ENCODE measurements at regions not wholly inside any gene's neighbourhood (a gene's known extent, or its start where the extent isn't known, plus 50 kb on each side); places are given as distances from the start of the nearest gene placed in this dataset.
"Not testable (repeated sequence)": the region's sequence is repeated elsewhere in the genome, so short reads cannot be mapped to it uniquely, and the experiment has no call there.

DNA sequence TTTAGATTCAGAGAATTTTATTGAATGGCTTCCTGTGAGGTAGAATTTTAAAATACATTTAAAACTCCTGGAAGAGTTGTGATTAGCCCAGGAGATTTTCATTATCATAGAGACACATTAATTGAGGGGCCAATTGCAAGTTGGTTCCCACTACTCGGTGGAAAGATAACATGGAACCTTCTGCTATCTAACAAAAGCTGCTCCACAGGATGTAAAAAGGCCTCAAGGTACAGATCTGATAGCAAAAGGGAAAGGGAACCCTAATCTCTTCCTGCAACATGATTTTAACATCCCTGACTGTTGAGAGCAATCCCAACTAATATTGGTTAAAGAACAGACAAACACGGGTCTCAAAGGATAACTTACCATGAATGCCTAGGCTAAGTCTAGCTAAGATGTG, 312.3 kb downstream of the TUBA3C start:
- H3K79me2 ChIP-seq (ENCODE audit: insufficient read depth, low read depth, low read length); H3K4me2 ChIP-seq (ENCODE audit: low read length); H3K9me2 ChIP-seq (ENCODE audit: insufficient read depth, low read length); BruUV-seq (replicated peaks); H3K4me1 ChIP-seq (ENCODE audit: insufficient read depth, low read length, poor library complexity, severe bottlenecking); H3K27ac ChIP-seq (ENCODE audit: low read depth, low read length, poor library complexity, severe bottlenecking); DNase-seq (ENCODE audit: low spot score); POLR2A ChIA-PET; H2AFZ ChIP-seq (ENCODE audit: low read length); H3K4me3 ChIP-seq (ENCODE audit: low read depth, low read length, poor library complexity, severe bottlenecking); CTCF ChIA-PET (ENCODE audit: unreplicated experiment); H3K36me3 ChIP-seq (ENCODE audit: insufficient read depth, low read length); H4K20me1 ChIP-seq (ENCODE audit: insufficient read depth, low read length); intact Hi-C loops (cut with micrococcal nuclease; ENCODE audit: unreplicated experiment); H3K9me3 ChIP-seq (ENCODE audit: low read length): not testable (repeated sequence)

DNA sequence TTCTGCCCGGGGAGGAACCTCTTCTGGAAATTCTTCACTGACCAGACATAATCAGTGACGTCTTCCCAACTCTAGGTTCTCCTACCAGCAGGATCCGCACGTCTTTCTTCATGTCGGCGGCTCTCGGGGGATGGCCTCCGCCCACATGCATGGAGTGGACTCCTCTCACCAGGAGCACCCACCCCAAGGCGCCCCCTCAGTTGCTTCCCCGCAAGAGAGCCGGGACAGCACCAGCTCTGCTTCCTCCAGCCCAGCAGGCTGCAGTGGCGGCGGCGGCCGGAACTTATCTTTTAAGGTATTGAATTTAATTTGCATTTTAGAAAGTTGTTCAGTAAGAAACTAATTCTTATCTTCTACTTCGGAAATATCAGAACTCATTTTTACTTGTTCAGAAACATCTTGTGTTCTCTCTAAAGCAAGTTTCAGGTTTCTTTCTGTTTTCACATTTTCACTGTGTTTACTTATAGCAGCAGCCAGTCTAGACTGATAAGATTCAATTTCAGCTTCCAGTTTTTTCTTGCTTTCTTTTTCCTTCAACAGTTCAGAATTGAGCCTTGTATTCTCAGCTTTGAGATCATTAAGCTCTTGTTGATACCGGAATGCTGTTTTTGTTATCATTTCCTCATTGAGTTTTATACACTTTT, 343.5 kb downstream of the TUBA3C start:
- H3K36me3 ChIP-seq (ENCODE audit: insufficient read depth, low read length); H2AFZ ChIP-seq (ENCODE audit: low read length); H3K4me3 ChIP-seq (ENCODE audit: low read depth, low read length, poor library complexity, severe bottlenecking); H3K4me1 ChIP-seq (ENCODE audit: insufficient read depth, low read length, poor library complexity, severe bottlenecking); H3K9me3 ChIP-seq (ENCODE audit: low read length); intact Hi-C loops (cut with micrococcal nuclease; ENCODE audit: unreplicated experiment); H3K4me2 ChIP-seq (ENCODE audit: low read length); H3K79me2 ChIP-seq (ENCODE audit: insufficient read depth, low read depth, low read length); POLR2A ChIA-PET; H3K27ac ChIP-seq (ENCODE audit: low read depth, low read length, poor library complexity, severe bottlenecking); DNase-seq (ENCODE audit: low spot score); BruUV-seq (replicated peaks); H4K20me1 ChIP-seq (ENCODE audit: insufficient read depth, low read length); CTCF ChIA-PET (ENCODE audit: unreplicated experiment); H3K9me2 ChIP-seq (ENCODE audit: insufficient read depth, low read length): not testable (repeated sequence)

DNA sequence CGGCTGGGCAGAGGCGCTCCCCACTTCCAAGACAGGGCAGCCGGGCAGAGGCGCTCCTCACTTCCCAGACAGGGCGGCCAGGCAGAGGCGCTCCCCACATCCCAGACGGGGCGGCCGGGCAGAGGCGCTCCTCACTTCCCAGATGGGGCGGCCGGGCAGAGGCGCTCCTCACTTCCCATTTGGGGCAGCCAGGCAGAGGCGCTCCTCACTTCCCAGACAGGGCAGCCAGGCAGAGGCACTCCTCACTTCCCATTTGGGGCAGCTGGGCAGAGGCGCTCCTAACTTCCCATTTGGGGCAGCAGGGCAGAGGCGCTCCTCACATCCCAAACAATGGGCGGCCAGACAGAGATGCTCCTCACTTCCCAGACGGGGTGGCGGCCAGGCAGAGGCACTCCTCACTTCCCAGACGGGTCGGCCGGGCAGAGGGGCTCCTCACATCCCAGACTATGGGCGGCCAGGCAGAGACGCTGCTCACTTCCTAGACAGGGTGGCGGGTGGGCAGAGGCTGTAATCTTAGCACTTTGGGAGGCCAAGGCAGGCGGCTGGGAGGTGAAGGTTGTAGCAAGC, 344.4 kb downstream of the TUBA3C start:
- H3K36me3 ChIP-seq (ENCODE audit: insufficient read depth, low read length); H3K9me3 ChIP-seq (ENCODE audit: low read length); H3K4me3 ChIP-seq (ENCODE audit: low read depth, low read length, poor library complexity, severe bottlenecking); POLR2A ChIA-PET; H3K27ac ChIP-seq (ENCODE audit: low read depth, low read length, poor library complexity, severe bottlenecking); H3K4me1 ChIP-seq (ENCODE audit: insufficient read depth, low read length, poor library complexity, severe bottlenecking); DNase-seq (ENCODE audit: low spot score); H3K9me2 ChIP-seq (ENCODE audit: insufficient read depth, low read length); BruUV-seq (replicated peaks); H2AFZ ChIP-seq (ENCODE audit: low read length); H4K20me1 ChIP-seq (ENCODE audit: insufficient read depth, low read length); CTCF ChIA-PET (ENCODE audit: unreplicated experiment); intact Hi-C loops (cut with micrococcal nuclease; ENCODE audit: unreplicated experiment); H3K4me2 ChIP-seq (ENCODE audit: low read length); H3K79me2 ChIP-seq (ENCODE audit: insufficient read depth, low read depth, low read length): not testable (repeated sequence)

DNA sequence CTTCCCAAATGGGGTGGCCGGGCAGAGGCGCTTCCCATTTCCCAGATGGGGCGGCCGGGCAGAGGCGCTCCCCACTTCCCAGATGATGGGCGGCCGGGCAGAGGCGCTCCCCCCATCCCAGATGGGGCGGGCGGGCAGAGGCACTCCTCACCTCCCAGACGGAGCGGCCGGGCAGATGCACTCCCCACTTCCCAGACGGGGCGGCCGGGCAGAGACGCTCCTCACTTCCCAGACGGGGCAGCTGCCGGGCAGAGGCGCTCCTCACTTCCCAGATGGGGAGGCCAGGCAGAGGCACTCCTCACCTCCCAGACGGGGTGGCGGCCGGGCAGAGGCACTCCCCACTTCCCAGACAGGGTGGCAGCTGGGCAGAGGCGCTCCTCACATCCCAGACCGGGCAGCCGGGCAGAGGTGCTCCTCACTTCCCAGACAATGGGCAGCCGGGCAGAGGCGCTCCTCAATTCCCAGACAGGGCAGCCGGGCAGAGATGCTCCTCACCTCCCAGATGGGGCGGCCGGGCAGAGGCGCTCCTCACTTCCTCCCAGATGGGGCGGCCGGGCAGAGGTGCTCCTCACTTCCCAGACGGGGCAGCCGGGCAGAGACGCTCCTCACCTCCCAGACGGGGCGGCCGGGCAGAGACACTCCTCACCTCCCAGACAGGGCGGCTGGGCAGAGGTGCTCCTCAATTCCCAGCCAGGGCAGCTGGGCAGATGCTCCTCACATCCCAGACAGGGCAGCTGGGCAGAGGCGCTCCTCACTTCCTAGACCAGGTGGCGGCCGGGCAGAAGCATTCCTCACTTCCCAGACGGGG, 345.0 kb downstream of the TUBA3C start:
- H3K4me3 ChIP-seq (ENCODE audit: low read depth, low read length, poor library complexity, severe bottlenecking); H3K79me2 ChIP-seq (ENCODE audit: insufficient read depth, low read depth, low read length); H3K27ac ChIP-seq (ENCODE audit: low read depth, low read length, poor library complexity, severe bottlenecking); H3K9me3 ChIP-seq (ENCODE audit: low read length); DNase-seq (ENCODE audit: low spot score); BruUV-seq (replicated peaks); H3K4me2 ChIP-seq (ENCODE audit: low read length); CTCF ChIA-PET (ENCODE audit: unreplicated experiment); H3K4me1 ChIP-seq (ENCODE audit: insufficient read depth, low read length, poor library complexity, severe bottlenecking); H3K9me2 ChIP-seq (ENCODE audit: insufficient read depth, low read length); intact Hi-C loops (cut with micrococcal nuclease; ENCODE audit: unreplicated experiment); H3K36me3 ChIP-seq (ENCODE audit: insufficient read depth, low read length); H2AFZ ChIP-seq (ENCODE audit: low read length); POLR2A ChIA-PET; H4K20me1 ChIP-seq (ENCODE audit: insufficient read depth, low read length): not testable (repeated sequence)

DNA sequence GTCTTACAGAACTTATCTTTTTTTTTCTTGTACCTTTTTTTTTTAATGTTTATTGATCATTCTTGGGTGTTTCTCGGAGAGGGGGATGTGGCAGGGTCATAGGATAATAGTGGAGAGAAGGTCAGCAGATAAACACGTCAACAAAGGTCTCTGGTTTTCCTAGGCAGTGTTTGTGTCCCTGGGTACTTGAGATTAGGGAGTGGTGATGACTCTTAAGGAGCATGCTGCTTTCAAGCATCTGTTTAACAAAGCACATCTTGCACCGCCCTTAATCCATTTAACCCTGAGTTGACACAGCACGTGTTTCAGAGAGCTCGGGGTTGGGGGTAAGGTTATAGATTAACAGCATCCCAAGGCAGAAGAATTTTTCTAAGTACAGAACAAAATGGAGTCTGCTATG, 345.9 kb downstream of the TUBA3C start:
- H4K20me1 ChIP-seq (ENCODE audit: insufficient read depth, low read length); POLR2A ChIA-PET: not testable (repeated sequence)

DNA sequence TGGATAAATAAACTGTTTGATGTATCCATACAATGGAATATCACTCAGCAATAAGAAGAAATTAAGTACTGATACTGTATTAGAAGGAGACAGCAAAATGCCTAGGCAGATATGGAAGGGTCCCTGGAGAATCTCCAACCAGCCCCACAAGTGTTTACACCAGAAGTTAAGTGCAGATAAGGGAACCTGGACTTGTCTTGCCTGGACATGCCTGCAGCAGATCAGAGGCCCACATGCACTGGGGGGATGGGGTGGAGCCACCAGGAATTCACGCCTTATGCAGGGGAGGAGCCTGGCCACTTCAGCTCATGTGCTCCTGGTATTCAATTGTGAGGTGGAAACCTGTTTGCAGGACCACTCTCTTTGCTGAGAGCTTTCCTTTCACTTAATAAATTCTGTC, 356.9 kb downstream of the TUBA3C start:
- DNase-seq (ENCODE audit: low spot score); POLR2A ChIA-PET; H3K79me2 ChIP-seq (ENCODE audit: insufficient read depth, low read depth, low read length); H2AFZ ChIP-seq (ENCODE audit: low read length); H4K20me1 ChIP-seq (ENCODE audit: insufficient read depth, low read length); intact Hi-C loops (cut with micrococcal nuclease; ENCODE audit: unreplicated experiment); H3K4me1 ChIP-seq (ENCODE audit: insufficient read depth, low read length, poor library complexity, severe bottlenecking); H3K4me2 ChIP-seq (ENCODE audit: low read length); CTCF ChIA-PET (ENCODE audit: unreplicated experiment); BruUV-seq (replicated peaks); H3K27ac ChIP-seq (ENCODE audit: low read depth, low read length, poor library complexity, severe bottlenecking); H3K4me3 ChIP-seq (ENCODE audit: low read depth, low read length, poor library complexity, severe bottlenecking); H3K9me3 ChIP-seq (ENCODE audit: low read length); H3K36me3 ChIP-seq (ENCODE audit: insufficient read depth, low read length); H3K9me2 ChIP-seq (ENCODE audit: insufficient read depth, low read length): not testable (repeated sequence)

More for the DNA sequence above, 345.9 kb downstream of the TUBA3C start:
- H3K4me2 ChIP-seq (ENCODE audit: low read length); H3K9me2 ChIP-seq (ENCODE audit: insufficient read depth, low read length); H3K4me3 ChIP-seq (ENCODE audit: low read depth, low read length, poor library complexity, severe bottlenecking); CTCF ChIA-PET (ENCODE audit: unreplicated experiment); DNase-seq (ENCODE audit: low spot score); BruUV-seq (replicated peaks); intact Hi-C loops (cut with micrococcal nuclease; ENCODE audit: unreplicated experiment); H3K9me3 ChIP-seq (ENCODE audit: low read length); H3K4me1 ChIP-seq (ENCODE audit: insufficient read depth, low read length, poor library complexity, severe bottlenecking); H3K27ac ChIP-seq (ENCODE audit: low read depth, low read length, poor library complexity, severe bottlenecking); H3K36me3 ChIP-seq (ENCODE audit: insufficient read depth, low read length); H3K79me2 ChIP-seq (ENCODE audit: insufficient read depth, low read depth, low read length); H2AFZ ChIP-seq (ENCODE audit: low read length): not testable (repeated sequence)

Measured in OCI-LY7 (cell line).